Spleen (tissue), 7 donors: ENCODE measurements at regions not wholly inside any gene's neighbourhood (a gene's known extent, or its start where the extent isn't known, plus 50 kb on each side); places are given as distances from the start of the nearest gene placed in this dataset.

Experiments
- CTCF ChIP-seq, 11 experiments: fragments of 200-600 bp in 7 of 11; fragments of 450-650 bp in 4 of 11; sonication (generic) in 4 of 11; IDR thresholded peaks in 8 of 11; conservative IDR thresholded peaks in 3 of 11; 1 replicate in 7 of 11; 2 replicates in 4 of 11; pipeline versions ENCODE4 v1.4.0 to v1.8.0; 2016 to 2021; ENCODE audit warnings: antibody characterized with exemption in 11 of 11, inconsistent platforms in 4 of 11, mild to moderate bottlenecking in 1 of 11
- POLR2A ChIP-seq, 3 donors: fragments of 450-650 bp; IDR thresholded peaks; one replicate each; pipeline ENCODE4 v1.5.1; 2017; ENCODE audit warnings: antibody characterized with exemption in 3 of 3, mild to moderate bottlenecking in 1 of 3
- donor health status: DM: no; HTN: no; CAD: no; lungs with moderate emphysema.
- donor health status: DM: no; HTN: no; CAD: no.
- donor health status: DM: no; HTN: no; CAD: no.

GRCh38 chr13:80753866-80754265 lies 412.9 kb upstream of the SPRY2 start:
- TF ChIP-seq POLR2A (IDR thresholded peaks at IDR 0.05), result no peak
- no peak for TF ChIP-seq CTCF (IDR thresholded peaks at IDR 0.05 in 8 of 11, conservative IDR thresholded peaks at IDR 0.05 in 3 of 11)
